Uterus (tissue), 2 donors: ENCODE measurements at regions not wholly inside any gene's neighbourhood (a gene's known extent, or its start where the extent isn't known, plus 50 kb on each side); places are given as distances from the start of the nearest gene placed in this dataset.

Experiments used
- CTCF ChIP-seq, 4 experiments: fragments of 200-600 bp in 2 of 4; fragments of 450-650 bp in 2 of 4; sonication (generic) in 2 of 4; IDR thresholded peaks; one replicate each; pipeline ENCODE4 v1.5.1; 2016 to 2019; ENCODE audit warnings: antibody characterized with exemption in 4 of 4, mild to moderate bottlenecking in 2 of 4, moderate library complexity in 1 of 4
- POLR2A ChIP-seq, 2 donors: fragments of 450-650 bp; IDR thresholded peaks; one replicate each; pipeline ENCODE4 v1.6.1; 2016; ENCODE audit warnings: antibody characterized with exemption in 2 of 2, mild to moderate bottlenecking in 1 of 2, moderate library complexity in 1 of 2

- TF ChIP-seq POLR2A (IDR thresholded peaks at IDR 0.05): no peak
- TF ChIP-seq CTCF (IDR thresholded peaks at IDR 0.05): no peak
Observed at GRCh38 chr6:100311707-100312251, 152.9 kb downstream of the SIM1 start.
